ENCODE measurements at regions not wholly inside any gene's neighbourhood (a gene's known extent, or its start where the extent isn't known, plus 50 kb on each side); places are given as distances from the start of the nearest gene placed in this dataset.

DNA sequence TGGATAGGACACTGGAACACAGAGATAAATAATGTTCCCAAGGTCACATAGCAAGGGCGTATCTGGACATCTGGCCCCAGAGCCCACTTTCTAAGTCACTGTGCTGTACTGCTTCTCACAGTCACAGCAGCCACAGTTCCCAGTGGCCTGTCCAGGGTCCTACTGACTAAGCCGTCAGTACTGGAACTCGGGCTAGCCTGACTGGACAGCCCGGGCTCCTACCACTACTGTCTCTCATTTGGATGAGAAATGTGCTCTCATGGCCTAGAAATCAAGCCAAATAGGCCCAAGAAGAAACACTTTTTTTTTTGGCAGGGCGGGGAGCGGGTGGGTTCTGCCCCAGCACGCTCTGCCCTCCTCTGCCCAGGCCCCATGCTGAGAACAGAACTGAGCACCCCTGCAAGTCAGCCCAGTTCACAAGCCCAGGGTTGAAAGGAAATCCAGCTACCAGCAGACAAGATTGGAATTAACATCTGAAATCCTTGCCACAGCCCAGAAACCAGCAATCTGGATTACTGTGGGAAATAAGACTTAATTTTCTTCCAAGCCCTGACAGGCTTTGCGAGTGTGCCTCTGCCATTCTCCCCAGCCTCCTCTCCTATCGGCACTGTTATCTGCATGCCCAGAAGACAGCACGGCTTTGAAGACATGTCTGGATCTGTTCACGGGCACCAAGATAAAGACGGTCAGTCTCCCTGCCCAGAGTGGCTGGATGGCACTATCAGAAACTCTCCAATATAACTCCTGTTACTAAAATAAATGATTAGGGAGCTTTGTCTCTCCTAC lies 182.9 kb upstream of the NCAM1 start:
- TF ChIP-seq POLR2AphosphoS5 (IDR thresholded peaks at IDR 0.05; ENCODE audit: low read depth, low read length) = no peak
- TF ChIP-seq, protein P1, sequence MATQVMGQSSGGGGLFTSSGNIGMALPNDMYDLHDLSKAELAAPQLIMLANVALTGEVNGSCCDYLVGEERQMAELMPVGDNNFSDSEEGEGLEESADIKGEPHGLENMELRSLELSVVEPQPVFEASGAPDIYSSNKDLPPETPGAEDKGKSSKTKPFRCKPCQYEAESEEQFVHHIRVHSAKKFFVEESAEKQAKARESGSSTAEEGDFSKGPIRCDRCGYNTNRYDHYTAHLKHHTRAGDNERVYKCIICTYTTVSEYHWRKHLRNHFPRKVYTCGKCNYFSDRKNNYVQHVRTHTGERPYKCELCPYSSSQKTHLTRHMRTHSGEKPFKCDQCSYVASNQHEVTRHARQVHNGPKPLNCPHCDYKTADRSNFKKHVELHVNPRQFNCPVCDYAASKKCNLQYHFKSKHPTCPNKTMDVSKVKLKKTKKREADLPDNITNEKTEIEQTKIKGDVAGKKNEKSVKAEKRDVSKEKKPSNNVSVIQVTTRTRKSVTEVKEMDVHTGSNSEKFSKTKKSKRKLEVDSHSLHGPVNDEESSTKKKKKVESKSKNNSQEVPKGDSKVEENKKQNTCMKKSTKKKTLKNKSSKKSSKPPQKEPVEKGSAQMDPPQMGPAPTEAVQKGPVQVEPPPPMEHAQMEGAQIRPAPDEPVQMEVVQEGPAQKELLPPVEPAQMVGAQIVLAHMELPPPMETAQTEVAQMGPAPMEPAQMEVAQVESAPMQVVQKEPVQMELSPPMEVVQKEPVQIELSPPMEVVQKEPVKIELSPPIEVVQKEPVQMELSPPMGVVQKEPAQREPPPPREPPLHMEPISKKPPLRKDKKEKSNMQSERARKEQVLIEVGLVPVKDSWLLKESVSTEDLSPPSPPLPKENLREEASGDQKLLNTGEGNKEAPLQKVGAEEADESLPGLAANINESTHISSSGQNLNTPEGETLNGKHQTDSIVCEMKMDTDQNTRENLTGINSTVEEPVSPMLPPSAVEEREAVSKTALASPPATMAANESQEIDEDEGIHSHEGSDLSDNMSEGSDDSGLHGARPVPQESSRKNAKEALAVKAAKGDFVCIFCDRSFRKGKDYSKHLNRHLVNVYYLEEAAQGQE (IDR thresholded peaks at IDR 0.05; ENCODE audit: insufficient read depth in 1 of 2, low read depth in 2 of 2, low read length in 2 of 2) = no peak
- no peak for TF ChIP-seq TAF1 (IDR thresholded peaks at IDR 0.05; ENCODE audit: borderline replicate concordance, insufficient read depth, low read length)
- no peak for TF ChIP-seq SIN3A (IDR thresholded peaks at IDR 0.05; ENCODE audit: borderline replicate concordance, insufficient read depth, low read length)
